Ramos (cell line): ENCODE measurements at regions not wholly inside any gene's neighbourhood (a gene's known extent, or its start where the extent isn't known, plus 50 kb on each side); places are given as distances from the start of the nearest gene placed in this dataset.
"Not testable (repeated sequence)": the region's sequence is repeated elsewhere in the genome, so short reads cannot be mapped to it uniquely, and the experiment has no call there.

Source experiments
- in situ Hi-C: fragments of 300-500 bp; cut with MboI; formaldehyde crosslinking; loops from one replicate; pipeline ENCODE4 v1.14.3; 2022; ENCODE audit warnings: low sequenced_read_pairs; ENCODE audit not compliant: unreplicated experiment

DNA sequence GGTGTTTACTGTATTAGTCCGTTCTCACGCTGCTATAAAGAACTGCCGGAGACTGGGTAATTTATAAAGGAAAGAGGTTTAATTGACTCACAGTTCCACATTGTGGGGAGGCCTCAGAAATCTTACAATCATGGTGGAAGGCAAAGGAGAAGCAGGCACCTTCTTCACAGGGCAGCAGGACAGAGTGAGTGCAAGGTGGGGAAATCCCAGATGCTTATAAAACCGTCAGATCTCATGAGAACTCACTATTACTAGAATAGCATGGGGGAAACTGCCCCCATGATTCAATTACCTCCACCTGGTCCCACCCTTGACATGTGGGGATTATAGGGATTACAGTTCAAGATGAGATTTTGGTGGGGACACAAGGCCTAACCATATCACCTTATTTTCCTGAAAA lies 60.1 kb upstream of the IFNGR1 start:
- in situ Hi-C loops, result not testable (repeated sequence)

DNA sequence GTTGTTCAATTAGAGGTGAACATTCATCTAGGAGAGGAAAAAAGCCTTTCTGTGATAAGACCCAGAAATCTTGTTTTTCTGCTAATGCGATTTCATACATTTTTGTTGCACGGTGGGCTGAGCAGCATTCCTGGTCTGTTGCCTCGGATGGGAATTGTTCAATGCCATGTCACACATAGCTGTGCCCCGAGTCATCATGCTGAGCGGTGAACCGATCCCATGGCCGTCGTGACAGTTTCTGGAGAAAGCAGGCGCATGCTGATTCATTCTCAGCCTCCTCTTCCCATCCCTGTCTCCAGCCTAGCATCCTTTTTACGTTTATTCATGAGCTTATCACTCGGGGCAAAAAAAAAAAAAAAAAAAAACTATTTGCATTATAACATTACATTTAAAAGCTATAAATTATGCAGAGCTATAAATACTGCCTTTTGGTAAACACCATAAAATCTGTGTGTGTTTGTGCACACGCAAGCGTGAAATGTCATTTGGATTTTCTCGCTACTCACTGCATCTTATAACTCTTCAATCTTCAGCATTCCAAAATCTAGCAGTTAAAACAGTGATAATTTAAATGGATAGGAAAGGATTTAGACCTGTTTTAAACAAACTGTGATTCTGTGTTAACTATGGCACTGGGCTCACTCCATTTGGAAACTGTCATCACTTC lies 58.9 kb upstream of the IFNGR1 start:
- in situ Hi-C loops, result no loop called here

DNA sequence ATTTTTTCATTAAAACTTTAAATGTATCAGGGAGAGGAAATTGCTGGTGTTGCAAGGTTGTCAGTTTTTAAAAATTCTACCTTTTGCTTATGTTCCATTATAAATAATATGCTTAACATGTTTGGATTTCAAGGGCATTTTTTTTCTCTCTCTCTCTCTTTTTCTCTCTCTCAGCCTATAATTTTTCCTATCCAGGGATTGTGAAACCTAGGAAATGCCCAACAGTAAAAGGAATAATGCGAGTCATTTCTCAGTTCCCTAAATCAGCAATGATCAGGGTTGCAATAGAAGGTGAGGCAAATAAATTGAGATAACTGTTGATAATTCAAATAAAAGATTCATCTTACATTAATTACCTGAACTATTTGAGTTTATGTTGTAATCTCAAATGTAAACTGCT lies 53.2 kb upstream of the IFNGR1 start:
- in situ Hi-C loops, result no loop called here

DNA sequence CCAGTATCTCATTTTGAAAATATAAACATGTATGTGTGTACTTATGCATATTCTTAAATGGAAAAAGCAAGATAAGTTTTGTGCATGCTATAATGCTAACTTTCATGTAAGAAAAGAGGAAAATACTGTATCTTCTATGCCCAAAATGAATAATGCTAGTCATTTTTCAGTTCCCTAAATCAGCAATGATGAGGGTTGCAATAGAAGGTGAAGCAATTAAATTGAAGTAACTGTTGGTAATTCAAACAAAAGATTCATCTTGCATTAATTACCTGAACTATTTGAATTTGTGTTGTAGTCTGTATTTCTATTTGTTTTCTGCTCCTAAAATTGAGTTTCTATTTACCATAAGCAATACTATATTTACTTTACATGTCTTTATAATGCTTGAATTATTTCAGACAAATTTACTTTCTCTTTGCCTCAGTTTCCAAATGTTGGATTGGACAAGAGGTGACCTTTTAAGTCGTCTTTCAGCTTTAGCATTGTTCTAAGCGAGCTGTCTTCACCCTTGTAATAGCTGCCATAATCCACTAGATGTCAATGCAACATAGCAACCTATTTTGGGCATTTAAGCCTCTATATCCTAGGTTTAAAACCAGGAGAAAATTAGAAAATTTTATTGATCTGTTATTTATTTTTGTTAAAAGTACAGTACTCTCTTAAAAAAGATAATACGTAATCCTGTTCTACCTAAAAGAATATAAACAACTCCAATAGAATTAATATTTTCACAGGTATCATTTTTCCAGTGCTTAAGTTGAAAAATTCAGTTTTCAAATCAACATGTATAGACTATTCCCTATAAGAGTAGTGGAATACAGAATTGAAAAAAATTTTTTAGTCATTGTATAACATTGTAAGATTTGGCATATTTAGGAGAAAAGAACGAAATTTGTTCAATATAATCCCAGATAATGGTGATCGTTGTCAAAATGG lies 52.3 kb upstream of the IFNGR1 start:
- in situ Hi-C loops, result no loop called here

DNA sequence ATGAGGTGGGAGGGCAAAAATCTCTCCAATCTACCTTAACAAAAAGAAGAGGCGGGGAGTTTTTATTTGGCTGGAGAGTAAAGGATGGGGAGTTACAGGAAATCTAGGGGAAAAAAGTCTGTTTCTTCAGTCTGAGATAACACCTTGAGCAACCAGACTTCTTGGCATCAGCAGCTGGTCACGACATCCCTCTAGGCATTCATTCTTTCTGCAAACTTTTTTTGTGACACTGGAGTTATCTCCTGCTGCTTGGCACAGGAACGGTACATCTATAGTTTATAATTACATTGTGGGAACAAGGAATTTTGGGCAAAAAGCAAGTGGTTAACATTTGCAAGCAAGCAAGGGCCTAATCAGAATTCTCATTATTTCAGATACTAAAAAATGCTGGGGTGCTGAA lies 50.6 kb upstream of the IFNGR1 start:
- in situ Hi-C loops, result no loop called here

DNA sequence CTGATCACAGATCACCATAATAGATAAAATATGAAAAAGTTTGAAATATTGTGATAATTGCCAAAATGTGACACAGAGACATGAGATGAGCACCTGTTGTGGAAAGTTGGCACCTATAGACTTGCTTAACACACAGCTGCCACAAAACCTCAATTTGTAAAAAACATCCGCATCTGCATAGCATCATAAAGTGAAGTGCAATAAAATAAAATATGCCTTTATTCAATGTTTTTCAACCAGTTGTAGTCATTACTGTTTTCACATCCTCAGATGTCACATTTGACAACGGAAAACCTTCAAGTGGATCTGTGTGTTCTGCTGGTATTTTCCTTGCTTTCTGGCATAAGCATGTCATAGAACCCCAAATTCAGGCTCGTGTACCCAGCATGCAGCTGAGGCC lies 50.2 kb upstream of the IFNGR1 start:
- in situ Hi-C loops, result no loop called here
